ENCODE measurements at regions not wholly inside any gene's neighbourhood (a gene's known extent, or its start where the extent isn't known, plus 50 kb on each side); places are given as distances from the start of the nearest gene placed in this dataset.

DNA sequence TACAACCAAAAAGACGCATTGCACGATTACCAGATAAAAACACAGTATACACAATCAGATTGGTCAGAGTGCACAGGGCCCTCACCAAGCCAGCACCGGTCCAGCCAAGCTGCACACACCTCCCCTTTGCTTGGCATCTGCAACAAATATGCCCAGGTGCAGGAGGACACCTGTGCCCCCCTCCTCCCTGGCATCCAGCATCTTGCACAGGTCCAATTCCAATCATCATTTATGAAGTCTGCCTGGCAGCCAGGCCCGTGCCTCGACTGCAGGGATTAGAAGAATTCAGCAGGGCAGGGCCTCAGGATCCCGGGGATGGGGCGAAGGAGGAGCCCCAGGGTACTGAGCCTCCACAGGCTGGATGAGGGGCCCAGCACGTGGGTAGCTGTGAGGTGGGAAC, 302.1 kb downstream of the CTTN start:
- no peak for DNase-seq (ENCODE audit: low read depth)

GRCh38 chr11:70700871-70701270, 302.5 kb downstream of the CTTN start:
- no peak for DNase-seq (ENCODE audit: low read depth)

DNA sequence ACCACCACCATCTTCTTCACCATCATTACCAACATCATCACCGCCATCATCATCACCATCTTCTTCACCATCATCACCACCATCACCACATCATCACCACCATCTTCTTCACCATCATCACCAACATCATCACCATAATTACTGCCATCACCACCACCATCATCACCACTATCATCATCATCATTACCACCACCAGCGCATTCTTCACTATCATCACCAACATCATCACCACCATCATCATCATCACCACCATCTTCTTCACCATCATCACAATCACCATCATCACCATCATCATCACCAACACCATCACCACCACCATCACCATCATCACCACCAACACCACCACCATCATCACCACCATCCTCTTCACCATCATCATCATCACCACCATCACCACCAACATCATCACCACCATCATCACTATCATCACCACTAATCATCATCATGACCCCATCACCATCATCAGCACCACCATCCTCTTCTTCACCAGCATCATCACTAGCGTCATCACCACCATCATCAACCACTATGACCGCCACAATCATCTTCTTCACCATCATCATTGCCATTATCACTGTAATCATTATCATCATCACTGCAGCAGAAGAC, 303.8 kb downstream of the CTTN start:
- no peak for DNase-seq (ENCODE audit: low read depth)

- no peak for DNase-seq (ENCODE audit: low read depth)
Measured at GRCh38 chr11:70703141-70704064, 305.1 kb downstream of the CTTN start.

DNA sequence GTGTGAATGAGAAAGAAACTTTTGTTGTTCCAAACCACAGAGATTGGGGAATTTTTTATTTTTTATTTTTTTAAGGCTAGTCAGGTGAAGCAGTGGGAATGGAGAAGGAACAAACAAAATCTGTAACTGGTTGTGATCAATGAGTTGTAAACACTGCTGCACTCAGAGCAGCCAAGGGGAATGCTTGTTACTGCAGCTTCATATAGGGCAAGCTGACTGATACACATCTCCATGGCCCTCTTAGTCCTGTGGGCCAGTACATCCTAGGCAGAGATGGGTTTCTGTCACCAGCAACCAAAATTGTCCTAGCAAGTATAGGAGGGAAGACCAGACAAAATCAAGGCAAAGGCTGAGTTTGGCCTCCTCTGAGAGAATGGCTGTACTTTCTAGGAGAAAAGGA, 306.8 kb downstream of the CTTN start:
- DNase-seq (ENCODE audit: low read depth) = no peak

DNA sequence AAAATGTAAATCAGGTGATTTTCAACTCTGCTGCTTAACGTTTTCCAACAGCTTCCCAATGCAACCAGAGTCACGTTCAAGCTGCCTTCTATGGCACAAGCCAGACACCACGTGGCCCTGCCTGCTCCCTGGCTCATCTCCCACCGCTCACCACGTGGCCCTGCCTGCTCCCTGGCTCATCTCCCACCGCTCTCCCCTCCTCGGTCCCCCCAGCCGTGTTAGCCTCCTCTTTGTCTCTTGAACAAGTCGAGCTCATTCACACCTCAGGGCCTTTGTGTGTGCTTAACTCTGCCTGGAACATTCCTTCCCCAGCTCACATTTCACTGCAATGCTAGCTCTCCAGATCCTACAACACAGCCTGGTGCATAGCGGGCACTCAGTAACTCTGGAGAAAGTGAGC, 307.6 kb downstream of the CTTN start:
- DNase-seq (ENCODE audit: low read depth) = no peak

DNA sequence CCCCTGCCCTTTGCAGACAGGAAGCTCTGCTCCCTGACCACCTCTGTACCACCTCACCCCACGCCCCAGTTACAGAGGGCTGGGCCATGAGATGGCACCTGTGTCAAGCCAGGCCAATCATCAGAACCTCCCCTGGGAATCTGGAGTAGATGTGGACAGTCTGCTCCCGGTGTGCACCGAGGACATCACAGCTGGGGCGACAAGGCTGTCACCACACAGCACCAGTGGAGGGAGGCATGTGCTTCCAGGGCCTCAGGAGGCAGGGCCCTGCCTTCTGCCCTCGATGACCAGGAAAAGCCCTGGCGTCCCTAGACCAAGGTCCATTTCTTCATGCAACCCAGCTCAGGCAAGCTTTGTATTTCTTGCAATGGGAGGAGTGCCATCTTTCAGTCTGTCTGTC, 309.5 kb downstream of the CTTN start:
- DNase-seq (ENCODE audit: low read depth) = no peak

GRCh38 chr11:70709596-70709995, 311.3 kb downstream of the CTTN start:
- no peak for DNase-seq (ENCODE audit: low read depth)

DNA sequence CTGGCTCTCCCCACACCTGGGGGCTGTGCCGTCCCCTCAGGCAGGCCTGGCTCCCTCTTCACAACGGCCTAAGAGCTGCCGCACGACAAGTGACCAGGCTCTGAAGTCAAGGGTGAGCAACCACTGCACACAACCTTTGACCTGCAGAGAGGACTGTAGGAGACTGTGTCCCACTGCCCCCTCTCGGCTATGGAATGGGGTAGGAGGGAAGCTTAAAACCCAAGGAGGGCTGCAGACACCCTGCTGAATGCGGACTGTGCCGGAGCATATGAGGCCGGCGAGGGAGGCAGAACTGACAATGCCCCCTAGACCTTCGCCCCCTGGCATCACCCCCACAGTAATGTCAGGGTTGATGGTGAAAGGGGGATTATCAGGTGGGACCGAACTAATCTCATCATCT, 311.9 kb downstream of the CTTN start:
- DNase-seq (ENCODE audit: low read depth) = no peak

DNA sequence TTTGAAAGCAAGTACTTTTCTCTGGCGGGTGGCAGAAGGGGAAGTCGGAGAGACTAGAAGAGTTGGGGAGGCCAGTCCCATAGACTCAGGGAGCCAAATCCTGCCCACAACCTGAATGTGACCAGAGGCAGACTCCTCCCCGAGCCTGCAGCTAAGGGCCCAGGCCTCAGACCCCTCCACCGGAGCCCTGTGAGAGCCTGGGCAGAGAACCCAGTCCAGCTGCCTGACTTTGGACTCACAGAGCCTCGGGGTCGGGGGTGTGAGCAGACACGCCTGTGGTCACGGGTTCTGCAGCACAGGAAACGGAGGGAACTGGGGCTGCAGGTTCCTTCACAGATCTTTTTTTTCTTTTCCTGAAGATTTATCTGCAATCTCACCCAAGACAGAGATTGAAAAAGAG, 312.3 kb downstream of the CTTN start:
- DNase-seq (ENCODE audit: low read depth) = no peak

- DNase-seq (ENCODE audit: low read depth) = no peak
Measured at GRCh38 chr11:70711095-70711910, 313.0 kb downstream of the CTTN start.

GRCh38 chr11:70711911-70712185, 313.5 kb downstream of the CTTN start:
- DNase-seq (ENCODE audit: low read depth) = no peak

DNA sequence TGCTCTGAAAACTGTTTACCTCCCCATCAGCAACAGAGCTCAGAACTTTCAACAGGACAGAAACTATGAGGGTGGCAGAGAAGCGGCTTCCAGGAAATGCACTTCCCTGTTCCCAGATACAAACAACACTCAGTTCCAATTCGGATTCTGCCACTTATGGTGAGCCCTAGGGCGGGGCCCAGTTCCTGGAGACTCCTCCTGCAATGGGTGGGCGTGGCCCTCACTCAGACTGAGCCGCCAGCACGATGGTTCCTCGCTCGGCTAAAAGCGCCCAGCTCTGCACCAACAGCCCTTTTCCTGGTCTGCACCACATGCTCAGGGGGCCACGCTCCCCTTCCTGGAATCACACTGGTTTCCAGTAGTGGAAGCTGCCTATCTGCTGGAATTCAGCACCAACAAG, 314.1 kb downstream of the CTTN start:
- no peak for DNase-seq (ENCODE audit: low read depth)

DNA sequence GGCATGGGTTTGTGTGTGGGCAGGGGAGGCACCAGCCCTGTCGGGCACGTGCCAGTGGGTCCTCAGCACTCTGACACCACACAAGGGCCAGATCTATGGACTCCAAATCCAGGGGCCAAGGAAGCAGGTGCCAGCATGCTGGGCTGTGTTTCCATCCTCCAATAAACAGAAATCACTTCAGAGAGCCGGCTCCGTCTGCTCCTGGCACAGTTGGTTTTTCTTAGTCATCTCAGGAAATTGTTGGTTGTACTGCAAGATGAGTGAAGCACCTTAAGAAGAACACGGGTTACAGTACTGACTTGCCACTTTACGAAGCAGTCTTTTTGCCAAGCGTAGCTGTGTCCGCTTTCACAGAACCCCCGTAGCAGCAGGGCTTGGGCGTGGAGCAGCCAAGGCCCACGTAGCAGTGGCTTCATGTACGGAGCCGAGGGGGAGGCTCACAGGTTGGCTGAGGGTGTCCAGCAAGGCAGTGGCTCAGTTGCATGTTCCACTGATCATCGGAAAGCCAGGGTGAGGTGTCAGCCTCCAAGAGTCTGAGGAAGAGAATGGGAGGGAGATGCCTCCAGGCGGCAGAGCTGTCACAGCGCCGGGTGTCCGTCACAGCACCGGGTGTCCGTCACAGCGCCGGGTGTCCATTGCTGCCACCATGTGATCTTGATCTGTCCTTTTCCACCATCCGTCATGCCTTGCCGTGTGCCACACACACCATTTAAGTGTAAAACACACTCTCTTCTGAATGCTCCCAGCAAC, 314.9 kb downstream of the CTTN start:
- DNase-seq (ENCODE audit: low read depth) = no peak

GRCh38 chr11:70713988-70714665, 315.8 kb downstream of the CTTN start:
- no peak for DNase-seq (ENCODE audit: low read depth)

GRCh38 chr11:70715166-70715951, 317.0 kb downstream of the CTTN start:
- no peak for DNase-seq (ENCODE audit: low read depth)

GRCh38 chr11:70716216-70716615, 317.9 kb downstream of the CTTN start:
- DNase-seq (ENCODE audit: low read depth) = no peak

GRCh38 chr11:70716986-70717775, 318.9 kb downstream of the CTTN start:
- no peak for DNase-seq (ENCODE audit: low read depth)

DNA sequence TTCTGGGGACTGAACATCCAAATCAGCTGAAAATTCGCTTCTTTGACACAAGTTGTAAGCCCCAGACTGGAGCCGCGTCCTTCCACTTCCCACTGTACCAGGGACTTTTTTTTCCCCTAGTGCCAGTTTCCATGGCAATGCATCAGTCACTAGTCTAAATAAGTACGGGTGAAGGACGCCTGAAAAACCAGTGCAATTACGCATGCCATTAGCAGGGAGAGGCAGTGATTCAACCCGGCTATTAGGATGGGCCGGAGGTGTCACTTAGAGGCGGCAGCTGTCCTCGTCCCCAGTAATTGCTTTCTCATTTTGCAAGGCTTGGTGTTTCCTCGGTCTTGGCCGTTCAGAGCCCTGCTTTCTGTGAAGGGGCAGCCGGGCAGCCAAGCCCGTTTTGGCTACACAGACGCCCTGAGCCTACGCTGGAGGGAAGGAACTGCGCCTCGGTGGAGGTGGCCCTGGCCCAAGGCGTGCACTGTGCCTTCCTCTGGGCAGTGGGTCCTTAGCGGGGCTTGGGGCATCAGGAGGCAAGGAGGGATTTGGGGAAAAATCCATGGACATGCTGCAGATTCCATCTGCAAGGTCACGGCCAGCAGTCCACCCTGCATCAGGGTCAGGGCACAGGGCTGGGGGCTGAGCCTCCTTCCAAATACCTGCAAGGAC, 319.7 kb downstream of the CTTN start:
- no peak for DNase-seq (ENCODE audit: low read depth)

Measured in HT1080 (cell line).